Muscle layer of duodenum (tissue), 2 donors: ENCODE measurements at regions not wholly inside any gene's neighbourhood (a gene's known extent, or its start where the extent isn't known, plus 50 kb on each side); places are given as distances from the start of the nearest gene placed in this dataset.
"Not testable (repeated sequence)": the region's sequence is repeated elsewhere in the genome, so short reads cannot be mapped to it uniquely, and the experiment has no call there.

Experiments
- H3K27ac ChIP-seq: one replicate; pipeline ENCODE4 v1.7.0; 2013; ENCODE audit warnings: mild to moderate bottlenecking, low read length
- H3K27me3 ChIP-seq: one replicate; pipeline ENCODE4 v1.7.0; 2013; ENCODE audit warnings: low read depth, mild to moderate bottlenecking, control low read depth, low read length
- H3K36me3 ChIP-seq, 2 donors: one replicate each; pipeline ENCODE4 v1.7.0; 2013; ENCODE audit warnings: low read length in 2 of 2, control low read depth in 1 of 2, mild to moderate bottlenecking in 1 of 2; ENCODE audit not compliant: insufficient read depth in 2 of 2, control insufficient read depth in 1 of 2
- H3K4me1 ChIP-seq, 2 donors: one replicate each; pipeline ENCODE4 v1.7.0; 2013; ENCODE audit warnings: low read length in 2 of 2, mild to moderate bottlenecking in 2 of 2, control low read depth in 1 of 2, moderate library complexity in 1 of 2; ENCODE audit not compliant: insufficient read depth in 2 of 2, control insufficient read depth in 1 of 2
- H3K4me3 ChIP-seq, 2 donors: one replicate each; pipeline ENCODE4 v1.7.0; 2013; ENCODE audit warnings: low read length in 2 of 2, low read depth in 1 of 2, mild to moderate bottlenecking in 1 of 2
- H3K9me3 ChIP-seq, 2 donors: one replicate each; pipeline ENCODE4 v1.7.0; 2013; ENCODE audit warnings: low read length in 2 of 2, control low read depth in 1 of 2, mild to moderate bottlenecking in 1 of 2; ENCODE audit not compliant: control insufficient read depth in 1 of 2
- donor health status: healthy.

GRCh38 chr2:240373289-240373885 lies 62.1 kb upstream of the GPC1 start:
- no peaks in the 10 kb centered on the region for H3K36me3 ChIP-seq
- no peaks in the 10 kb centered on the region for H3K27me3 ChIP-seq
- no peak overlapping the region for H3K27ac ChIP-seq
- H3K4me1 ChIP-seq = peaks cover 0 to 24% of the 10 kb centered on the region in 2 donors
- no peaks in the 10 kb centered on the region for H3K9me3 ChIP-seq
- H3K4me3 ChIP-seq = no peak overlapping the region

GRCh38 chr2:240374085-240374907 lies 61.2 kb upstream of the GPC1 start:
- Histone ChIP-seq H3K4me3 (no peak overlapping the region), H3K9me3 (no peaks in the 10 kb centered on the region), H3K4me1 (peaks cover 0 to 24% of the 10 kb centered on the region in 2 donors), H3K27ac (peak overlapping the region; percentile 51), H3K27me3 (no peaks in the 10 kb centered on the region), H3K36me3 (no peaks in the 10 kb centered on the region)

- Histone ChIP-seq H3K4me3 (no peak overlapping the region), H3K27me3 (no peaks in the 10 kb centered on the region), H3K4me1 (peaks cover 0 to 16% of the 10 kb centered on the region in 2 donors), H3K9me3 (no peaks in the 10 kb centered on the region), H3K36me3 (no peaks in the 10 kb centered on the region), H3K27ac (no peak overlapping the region)
These were observed 60.3 kb upstream of the GPC1 start for GRCh38 chr2:240375024-240375645.

GRCh38 chr2:240376739-240377138 lies 58.7 kb upstream of the GPC1 start:
- Histone ChIP-seq H3K9me3 (no peaks in the 10 kb centered on the region), H3K27me3 (no peaks in the 10 kb centered on the region), H3K27ac (no peak overlapping the region), H3K36me3 (no peaks in the 10 kb centered on the region), H3K4me3 (no peak overlapping the region), H3K4me1 (peaks cover 0 to 14% of the 10 kb centered on the region in 2 donors)

- H3K27ac ChIP-seq = no peak overlapping the region
- no peaks in the 10 kb centered on the region for H3K27me3 ChIP-seq
- no peaks in the 10 kb centered on the region for H3K9me3 ChIP-seq
- peaks cover 0 to 14% of the 10 kb centered on the region in 2 donors for H3K4me1 ChIP-seq
- no peaks in the 10 kb centered on the region for H3K36me3 ChIP-seq
- H3K4me3 ChIP-seq = no peak overlapping the region
These were observed 58.1 kb upstream of the GPC1 start for GRCh38 chr2:240377366-240377765.

- H3K9me3 ChIP-seq = no peaks in the 10 kb centered on the region
- peaks cover 0 to 8% of the 10 kb centered on the region in 2 donors for H3K4me1 ChIP-seq
- no peak overlapping the region for H3K27ac ChIP-seq
- H3K27me3 ChIP-seq = no peaks in the 10 kb centered on the region
- no peaks in the 10 kb centered on the region for H3K36me3 ChIP-seq
- no peak overlapping the region for H3K4me3 ChIP-seq
These were observed 56.3 kb upstream of the GPC1 start for GRCh38 chr2:240379089-240379636.

GRCh38 chr2:240383099-240383758 lies 52.2 kb upstream of the GPC1 start:
- Histone ChIP-seq H3K4me1 (no peaks in the 10 kb centered on the region), H3K4me3 (no peak overlapping the region), H3K27me3 (no peaks in the 10 kb centered on the region), H3K36me3 (no peaks in the 10 kb centered on the region), H3K27ac (no peak overlapping the region), H3K9me3 (no peaks in the 10 kb centered on the region)

GRCh38 chr2:240383871-240384700 lies 51.4 kb upstream of the GPC1 start:
- Histone ChIP-seq H3K9me3 (no peaks in the 10 kb centered on the region), H3K27me3 (no peaks in the 10 kb centered on the region), H3K4me3 (no peak overlapping the region), H3K36me3 (no peaks in the 10 kb centered on the region), H3K27ac (no peak overlapping the region), H3K4me1 (no peaks in the 10 kb centered on the region)

- Histone ChIP-seq H3K27ac (no peak overlapping the region), H3K36me3 (no peaks in the 10 kb centered on the region), H3K27me3 (no peaks in the 10 kb centered on the region), H3K9me3 (no peaks in the 10 kb centered on the region), H3K4me1 (no peaks in the 10 kb centered on the region), H3K4me3 (no peak overlapping the region)
These were observed 50.6 kb upstream of the GPC1 start for GRCh38 chr2:240384711-240385450.

- not testable (repeated sequence) for H3K27me3 ChIP-seq, H3K9me3 ChIP-seq, H3K27ac ChIP-seq, H3K4me1 ChIP-seq, H3K36me3 ChIP-seq, H3K4me3 ChIP-seq
These were observed 49.9 kb upstream of the GPC1 start for GRCh38 chr2:240385451-240386161.
